H1 (cell line): ENCODE measurements at regions not wholly inside any gene's neighbourhood (a gene's known extent, or its start where the extent isn't known, plus 50 kb on each side); places are given as distances from the start of the nearest gene placed in this dataset.

Experiments used
- CTCF ChIA-PET: fragments of 300-600 bp; sonication (Branson Sonifier 250); formaldehyde crosslinking; loops from one replicate; lab custom pipeline; 2021; ENCODE audit not compliant: partially characterized antibody; lab: Charles Lee
- POLR2A ChIA-PET: fragments of 300-600 bp; sonication (Branson Sonifier 250); formaldehyde crosslinking; loops from one replicate; lab custom pipeline; 2021; ENCODE audit warnings: inconsistent platforms; ENCODE audit not compliant: partially characterized antibody; lab: Charles Lee
- DNase-seq, 2 experiments: peaks; one replicate each; pipeline versions ENCODE4 v3.0.0 to v3.0.0-alpha.2; 2010 to 2022; ENCODE audit warnings: low spot score in 2 of 2, low read depth in 1 of 2, mixed read lengths in 1 of 2
- FAIRE-seq: peaks from 2 replicates; lab custom pipeline; 2011; peaks lifted over from hg19 to GRCh38; lab: Jason Lieb, UNC
- H2AFZ ChIP-seq: 2 replicates; pipeline ENCODE4 v1.8.1; 2012; ENCODE audit warnings: low read length, inconsistent platforms
- H2AK5ac ChIP-seq: 2 replicates; pipeline ENCODE4 v1.6.1; 2013; ENCODE audit warnings: low read depth, low read length
- H2BK120ac ChIP-seq: replicated peaks from 2 replicates; pipeline ENCODE3; 2013; ENCODE audit warnings: low read depth, low read length, inconsistent platforms
- H2BK12ac ChIP-seq: 2 replicates; pipeline ENCODE4 v1.6.1; 2013; ENCODE audit warnings: low read depth, low read length
- H2BK15ac ChIP-seq: 2 replicates; pipeline ENCODE4 v1.6.1; 2013; ENCODE audit warnings: low read length
- H2BK20ac ChIP-seq: 2 replicates; pipeline ENCODE4 v1.6.1; 2013; ENCODE audit warnings: low read length
- H2BK5ac ChIP-seq: 2 replicates; pipeline ENCODE4 v1.6.1; 2013; ENCODE audit warnings: low read depth, low read length
- H3K14ac ChIP-seq: 2 replicates; pipeline ENCODE4 v1.6.1; 2013; ENCODE audit warnings: inconsistent platforms; ENCODE audit not compliant: insufficient read length
- H3K18ac ChIP-seq: 2 replicates; pipeline ENCODE4 v1.6.1; 2013; ENCODE audit warnings: low read length; ENCODE audit errors: extremely low read depth
- H3K23ac ChIP-seq: 2 replicates; pipeline ENCODE4 v1.6.1; 2013; ENCODE audit warnings: inconsistent platforms; ENCODE audit not compliant: insufficient read length
- H3K23me2 ChIP-seq: 2 replicates; pipeline ENCODE4 v1.6.1; 2013; ENCODE audit warnings: low read depth, low read length
- H3K27ac ChIP-seq: 2 replicates; pipeline ENCODE4 v1.6.1; 2011; ENCODE audit warnings: low read depth, low read length, inconsistent platforms
- H3K27me3 ChIP-seq, 4 experiments: replicated peaks in 1 of 4; 1 replicate in 1 of 4; 2 replicates in 3 of 4; pipeline versions ENCODE4 v1.6.1 to v1.8.1; 2011 to 2013; ENCODE audit warnings: low read length in 3 of 4, mild to moderate bottlenecking in 3 of 4, inconsistent platforms in 2 of 4, mixed read lengths in 2 of 4, moderate library complexity in 1 of 4; ENCODE audit not compliant: control insufficient read depth in 3 of 4, insufficient read depth in 3 of 4; ENCODE audit errors: extremely low read depth in 1 of 4
- H3K36me3 ChIP-seq, 4 experiments: 2 replicates each; pipeline versions ENCODE4 v1.6.1 to v1.8.1; 2011 to 2013; ENCODE audit warnings: mild to moderate bottlenecking in 4 of 4, low read length in 3 of 4, moderate library complexity in 2 of 4, control low read depth in 1 of 4, inconsistent platforms in 1 of 4; ENCODE audit not compliant: insufficient read depth in 4 of 4, control insufficient read depth in 2 of 4
- H3K4ac ChIP-seq: replicated peaks from 2 replicates; pipeline ENCODE3; 2013; ENCODE audit warnings: low read length, low read depth, mixed read lengths, inconsistent platforms; ENCODE audit not compliant: insufficient read length
- H3K4me1 ChIP-seq, 4 experiments: replicated peaks in 1 of 4; 1 replicate in 1 of 4; 2 replicates in 3 of 4; pipeline versions ENCODE4 v1.6.1 to v1.8.1; 2011 to 2013; ENCODE audit warnings: low read length in 3 of 4, inconsistent platforms in 2 of 4, mixed read lengths in 1 of 4; ENCODE audit not compliant: insufficient read depth in 4 of 4, control insufficient read depth in 3 of 4
- H3K4me2 ChIP-seq, 2 experiments: 2 replicates each; pipeline versions ENCODE4 v1.6.1 to v1.8.1; 2011 to 2013; ENCODE audit warnings: low read depth in 2 of 2, low read length in 2 of 2, control low read depth in 1 of 2, inconsistent platforms in 1 of 2, mild to moderate bottlenecking in 1 of 2; ENCODE audit not compliant: insufficient read depth in 1 of 2
- H3K4me3 ChIP-seq, 4 experiments: fragments of 200-600, 300-600 bp in 1 of 4; sonication (generic), shearing (Covaris generic), sonication (Bioruptor Twin) in 1 of 4; 2 replicates each; pipeline versions ENCODE4 v1.5.1 to v1.8.1; 2011 to 2016; ENCODE audit warnings: low read length in 4 of 4, low read depth in 3 of 4, control low read depth in 2 of 4, inconsistent platforms in 2 of 4, mild to moderate bottlenecking in 2 of 4, mixed read lengths in 1 of 4, moderate library complexity in 1 of 4; ENCODE audit not compliant: insufficient read depth in 2 of 4; ENCODE audit errors: extremely low read depth in 1 of 4
- H3K56ac ChIP-seq: replicated peaks from 2 replicates; pipeline ENCODE3; 2013; ENCODE audit warnings: low read depth, mild to moderate bottlenecking, mixed read lengths, low read length, inconsistent platforms; ENCODE audit not compliant: insufficient read length
- H3K79me1 ChIP-seq: 2 replicates; pipeline ENCODE4 v1.6.1; 2013; ENCODE audit warnings: low read depth, low read length, control low read depth
- H3K79me2 ChIP-seq, 2 experiments: 2 replicates each; pipeline versions ENCODE4 v1.6.1 to v1.8.1; 2012 to 2013; ENCODE audit warnings: low read length in 2 of 2, mild to moderate bottlenecking in 2 of 2, inconsistent platforms in 1 of 2; ENCODE audit not compliant: insufficient read depth in 2 of 2, control insufficient read depth in 1 of 2
- H3K9ac ChIP-seq, 4 experiments: replicated peaks in 1 of 4; 1 replicate in 1 of 4; 2 replicates in 3 of 4; pipeline versions ENCODE4 v1.6.1 to v1.8.1; 2011 to 2013; ENCODE audit warnings: low read depth in 3 of 4, low read length in 3 of 4, control low read depth in 2 of 4, mild to moderate bottlenecking in 2 of 4, moderate library complexity in 2 of 4, inconsistent platforms in 1 of 4; ENCODE audit errors: extremely low read depth in 1 of 4
- H3K9me3 ChIP-seq, 2 experiments: 2 replicates each; pipeline versions ENCODE4 v1.6.1 to v1.8.1; 2012 to 2013; ENCODE audit warnings: mild to moderate bottlenecking in 2 of 2, moderate library complexity in 2 of 2, control low read depth in 1 of 2, inconsistent platforms in 1 of 2, low read depth in 1 of 2, low read length in 1 of 2, mixed read lengths in 1 of 2; ENCODE audit not compliant: insufficient read depth in 2 of 2
- H4K20me1 ChIP-seq, 2 experiments: replicated peaks in 1 of 2; 2 replicates each; pipeline versions ENCODE3 to v1.8.1; 2011 to 2013; ENCODE audit warnings: inconsistent platforms in 2 of 2, low read length in 2 of 2, mild to moderate bottlenecking in 1 of 2; ENCODE audit not compliant: insufficient read depth in 2 of 2, control insufficient read depth in 1 of 2
- H4K5ac ChIP-seq: 2 replicates; pipeline ENCODE4 v1.6.1; 2013; ENCODE audit warnings: low read length, low read depth, mixed read lengths, inconsistent platforms; ENCODE audit not compliant: insufficient read length
- H4K8ac ChIP-seq: 2 replicates; pipeline ENCODE4 v1.8.0; 2013; ENCODE audit warnings: mild to moderate bottlenecking, moderate library complexity, low read length, inconsistent platforms; ENCODE audit not compliant: insufficient read depth; ENCODE audit errors: extremely low read depth
- H4K91ac ChIP-seq: replicated peaks from 2 replicates; pipeline ENCODE3; 2013; ENCODE audit warnings: low read length, mixed read lengths, inconsistent platforms; ENCODE audit not compliant: insufficient read length
- ATF3 ChIP-seq: IDR thresholded peaks from 2 replicates; pipeline ENCODE4 v1.6.1; 2011; ENCODE audit warnings: low read depth, mild to moderate bottlenecking, low read length; ENCODE audit not compliant: insufficient read depth
- CBX8 ChIP-seq: fragments of 300-800, 300-1000 bp; sonication (generic); IDR thresholded peaks from 2 replicates; pipeline ENCODE4 v1.7.1; 2016; ENCODE audit warnings: low read depth, low read length, borderline replicate concordance
- CHD2 ChIP-seq: IDR thresholded peaks from 2 replicates; pipeline ENCODE4 v1.6.1; 2012; ENCODE audit warnings: low read length, improper control_type of control experiment
- CREB1 ChIP-seq: IDR thresholded peaks from 2 replicates; pipeline ENCODE4 v1.6.1; 2012; ENCODE audit warnings: inconsistent platforms
- E2F6 ChIP-seq: IDR thresholded peaks from 2 replicates; pipeline ENCODE4 v1.6.1; 2012; ENCODE audit warnings: inconsistent platforms
- JUN ChIP-seq: IDR thresholded peaks from 2 replicates; pipeline ENCODE4 v1.6.1; 2011; ENCODE audit warnings: low read depth, mild to moderate bottlenecking, improper control_type of control experiment, low read length
- RFX5 ChIP-seq: IDR thresholded peaks from 2 replicates; pipeline ENCODE4 v1.6.1; 2011; ENCODE audit warnings: low read depth, low read length, improper control_type of control experiment, borderline replicate concordance
- RNF2 ChIP-seq: fragments of 200-900, 300-1000 bp; sonication (generic); IDR thresholded peaks from 2 replicates; pipeline ENCODE4 v1.7.1; 2016; ENCODE audit warnings: borderline replicate concordance, low read depth, mild to moderate bottlenecking, antibody characterized with exemption, low read length; ENCODE audit not compliant: poor library complexity, severe bottlenecking; ENCODE audit errors: missing control alignments
- SIX5 ChIP-seq: IDR thresholded peaks from 2 replicates; pipeline ENCODE4 v1.6.1; 2011; ENCODE audit warnings: mild to moderate bottlenecking, low read depth, low read length
- SRF ChIP-seq: IDR thresholded peaks from 2 replicates; pipeline ENCODE4 v1.6.1; 2011; ENCODE audit warnings: mild to moderate bottlenecking, low read depth, low read length, moderate library complexity
- SUZ12 ChIP-seq: fragments of 200-600 bp; sonication (generic); IDR thresholded peaks from 2 replicates; pipeline ENCODE4 v1.6.1; 2012; ENCODE audit warnings: mild to moderate bottlenecking, inconsistent platforms, low read length, moderate library complexity, mixed read lengths
- TAF1 ChIP-seq: IDR thresholded peaks from 2 replicates; pipeline ENCODE4 v1.6.1; 2011; ENCODE audit warnings: mild to moderate bottlenecking, low read depth, low read length
- TBP ChIP-seq: IDR thresholded peaks from 2 replicates; pipeline ENCODE4 v1.6.1; 2011; ENCODE audit warnings: low read depth, low read length, improper control_type of control experiment
- ZNF274 ChIP-seq: IDR thresholded peaks from 2 replicates; pipeline ENCODE4 v1.7.0; 2012; ENCODE audit warnings: low read length, borderline replicate concordance; ENCODE audit errors: extremely low read depth
- WGBS, 2 experiments: shearing (Covaris generic) in 1 of 2; methylation state at CpG; one replicate each; pipeline versions ENCODE4 v1.1.6 to v1.1.7; 2013 to 2015; ENCODE audit warnings: low lambda C conversion rate in 2 of 2, mixed read lengths in 2 of 2, inconsistent platforms in 1 of 2, low coverage in 1 of 2, missing lambda C conversion rate in 1 of 2; ENCODE audit not compliant: insufficient replicate concordance in 2 of 2, insufficient coverage in 1 of 2, insufficient read length in 1 of 2; ENCODE audit errors: extremely low coverage in 1 of 2, missing lambda C conversion rate in 1 of 2; 5-methylcytosine and 5-hydroxymethylcytosine counted together

- no peak overlapping the region for H3K18ac ChIP-seq
- no peak overlapping the region for H3K4ac ChIP-seq
- H3K27ac ChIP-seq, result no peak overlapping the region
- H3K27me3 ChIP-seq, result no peaks in the 10 kb centered on the region
- no peak overlapping the region for H3K23ac ChIP-seq
- no peak overlapping the region for H3K9ac ChIP-seq
- H3K4me3 ChIP-seq, result no peak overlapping the region
- no peak overlapping the region for H2AFZ ChIP-seq
- TF ChIP-seq SRF, result no peak
- no peak for TF ChIP-seq TAF1
- TF ChIP-seq CREB1, result no peak
- TF ChIP-seq CBX8, result no peak
- TF ChIP-seq E2F6, result no peak
- TF ChIP-seq SIX5, result no peak
- no peak for TF ChIP-seq ATF3
- no peak for TF ChIP-seq CHD2
- TF ChIP-seq ZNF274, result no peak
- TF ChIP-seq RFX5, result no peak
- no peak for TF ChIP-seq RNF2
- TF ChIP-seq TBP, result no peak
- no peak for TF ChIP-seq JUN
- no peak for TF ChIP-seq SUZ12
- no peak overlapping the region for H2BK15ac ChIP-seq
- peaks cover 0 to 6% of the 10 kb centered on the region in 2 experiments; a peak in 1 of 4 replicates for H3K9me3 ChIP-seq
- 86% methylated on average over 7 of the region's 7 CpGs; no CpG with 5 or more reads in 1 of the 2 experiments for WGBS, 2 experiments
- H3K36me3 ChIP-seq, result no peaks in the 10 kb centered on the region
- no peak overlapping the region for H2BK12ac ChIP-seq
- no peak overlapping the region for H2BK20ac ChIP-seq
- no peak overlapping the region for H3K56ac ChIP-seq
- no peak overlapping the region for H3K14ac ChIP-seq
- no peaks in the 10 kb centered on the region for H3K23me2 ChIP-seq
- no peak overlapping the region for H2BK120ac ChIP-seq
- H2AK5ac ChIP-seq, result no peak overlapping the region
- no peaks in the 10 kb centered on the region for H3K79me1 ChIP-seq
- H3K4me2 ChIP-seq, result no peak overlapping the region
- FAIRE-seq (no peak), DNase-seq (no peak)
- no peak overlapping the region for H2BK5ac ChIP-seq
- POLR2A ChIA-PET, result interaction anchor here (0.7 kb wide), 1 partner anchor 21 kb away, joined by 3 read pairs; no protein-coding TSS in a partner anchor
- H4K20me1 ChIP-seq, result no peaks in the 10 kb centered on the region
- H4K91ac ChIP-seq, result no peak overlapping the region
- no peaks in the 10 kb centered on the region; a peak in 1 of 7 replicates for H3K4me1 ChIP-seq
- no peaks in the 10 kb centered on the region for H3K79me2 ChIP-seq
- CTCF ChIA-PET, result interaction anchor here (0.6 to 3.2 kb wide), 21 partner anchors 9 to 481 kb away, joined by 3 to 19 read pairs (median 4); no protein-coding TSS in a partner anchor
- no peak overlapping the region for H4K8ac ChIP-seq
- H4K5ac ChIP-seq, result no peak overlapping the region
Observed at GRCh38 chr10:131568866-131569265, 257.3 kb upstream of the TCERG1L start.
